HG03571 (cell line): ENCODE measurements at regions not wholly inside any gene's neighbourhood (a gene's known extent, or its start where the extent isn't known, plus 50 kb on each side); places are given as distances from the start of the nearest gene placed in this dataset.

Source experiments
- ATAC-seq: cut with Tn5 transposase; IDR thresholded peaks from one replicate; pipeline ENCODE4 v1.9.1; 2021; ENCODE audit not compliant: unreplicated experiment

- ATAC-seq, result no peak
Measured at GRCh38 chr5:123245689-123246088, 156.6 kb downstream of the PRDM6 start.

DNA sequence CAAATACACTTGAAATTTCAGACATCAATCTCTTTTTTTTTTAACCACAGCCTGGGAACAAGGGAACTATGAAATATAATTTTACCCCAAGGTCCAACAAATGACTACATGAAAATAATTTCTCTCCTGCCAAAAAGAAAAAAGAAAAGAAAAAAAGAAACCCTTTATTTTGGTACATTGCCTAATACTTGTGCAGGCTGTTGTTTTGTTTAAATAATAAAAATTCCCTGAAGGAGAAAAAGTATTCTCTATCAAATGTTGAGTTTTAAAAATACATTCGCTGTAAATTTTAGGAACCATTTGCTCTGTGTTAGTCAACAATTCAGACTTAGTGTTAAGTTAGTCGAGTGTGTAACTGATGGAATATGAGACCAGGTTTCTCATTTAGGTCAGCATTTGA is 155.4 kb downstream of the PRDM6 start:
- ATAC-seq, result no peak
